Stomach (tissue), 4 donors: ENCODE measurements at regions not wholly inside any gene's neighbourhood (a gene's known extent, or its start where the extent isn't known, plus 50 kb on each side); places are given as distances from the start of the nearest gene placed in this dataset.

Experiments used
- POLR2A ChIP-seq, 4 donors: fragments of 450-650 bp; IDR thresholded peaks; one replicate each; pipeline ENCODE4 v1.6.1; 2016; ENCODE audit warnings: antibody characterized with exemption in 4 of 4, control low read depth in 2 of 4, mild to moderate bottlenecking in 1 of 4, moderate library complexity in 1 of 4
- POLR2AphosphoS5 ChIP-seq, 3 donors: sonication (generic); formaldehyde crosslinking; IDR thresholded peaks; one replicate each; pipeline ENCODE4 v1.6.1; 2016; ENCODE audit warnings: antibody characterized with exemption in 3 of 3
- TF ChIP-seq, protein P1 (sequence below), 7 experiments: fragments of 450-650 bp in 4 of 7; fragments of 200-600 bp in 3 of 7; sonication (generic) in 3 of 7; IDR thresholded peaks; one replicate each; pipeline ENCODE4 v1.5.1; 2016 to 2019; ENCODE audit warnings: antibody characterized with exemption in 7 of 7, control low read depth in 2 of 7, mild to moderate bottlenecking in 1 of 7

DNA sequence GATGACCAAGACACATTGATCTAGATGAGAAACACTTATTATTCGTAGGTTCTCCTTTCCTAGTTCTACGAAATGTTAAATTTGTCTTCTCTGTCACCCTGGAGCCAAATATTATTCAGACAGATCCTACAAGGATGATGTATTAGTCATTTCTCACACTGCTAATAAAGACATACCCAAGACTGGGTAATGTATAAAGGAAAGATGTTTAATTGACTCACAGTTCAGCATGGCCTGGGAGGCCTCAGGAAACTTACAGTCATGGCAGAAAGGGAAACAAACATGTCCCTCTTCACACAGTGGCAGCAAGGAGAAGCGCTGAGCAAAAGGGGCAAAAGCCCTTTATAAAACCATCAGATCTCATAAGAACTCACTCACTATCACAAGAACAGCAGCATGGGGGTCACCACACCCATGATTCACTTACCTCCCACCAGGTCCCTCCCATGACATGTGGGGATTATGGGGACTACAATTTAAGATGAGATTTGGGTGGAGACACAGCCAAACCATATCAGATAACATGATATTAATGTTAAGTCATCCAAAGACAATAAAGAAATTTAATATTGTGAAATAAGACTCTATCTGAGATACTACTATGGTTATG lies 1248.8 kb upstream of the SLC10A2 start:
- TF ChIP-seq POLR2A (IDR thresholded peaks at IDR 0.05): no peak
- TF ChIP-seq, protein P1, sequence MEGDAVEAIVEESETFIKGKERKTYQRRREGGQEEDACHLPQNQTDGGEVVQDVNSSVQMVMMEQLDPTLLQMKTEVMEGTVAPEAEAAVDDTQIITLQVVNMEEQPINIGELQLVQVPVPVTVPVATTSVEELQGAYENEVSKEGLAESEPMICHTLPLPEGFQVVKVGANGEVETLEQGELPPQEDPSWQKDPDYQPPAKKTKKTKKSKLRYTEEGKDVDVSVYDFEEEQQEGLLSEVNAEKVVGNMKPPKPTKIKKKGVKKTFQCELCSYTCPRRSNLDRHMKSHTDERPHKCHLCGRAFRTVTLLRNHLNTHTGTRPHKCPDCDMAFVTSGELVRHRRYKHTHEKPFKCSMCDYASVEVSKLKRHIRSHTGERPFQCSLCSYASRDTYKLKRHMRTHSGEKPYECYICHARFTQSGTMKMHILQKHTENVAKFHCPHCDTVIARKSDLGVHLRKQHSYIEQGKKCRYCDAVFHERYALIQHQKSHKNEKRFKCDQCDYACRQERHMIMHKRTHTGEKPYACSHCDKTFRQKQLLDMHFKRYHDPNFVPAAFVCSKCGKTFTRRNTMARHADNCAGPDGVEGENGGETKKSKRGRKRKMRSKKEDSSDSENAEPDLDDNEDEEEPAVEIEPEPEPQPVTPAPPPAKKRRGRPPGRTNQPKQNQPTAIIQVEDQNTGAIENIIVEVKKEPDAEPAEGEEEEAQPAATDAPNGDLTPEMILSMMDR (IDR thresholded peaks at IDR 0.05): no peak
- TF ChIP-seq POLR2AphosphoS5 (IDR thresholded peaks at IDR 0.05): no peak
